Activated CD4-positive, alpha-beta T cell treated with anti-CD3 and anti-CD28 coated beads, Interleukin-2, amount 10 ng/mL, durations not matched to agents 24 days and 14 days (primary cell): ENCODE measurements at regions not wholly inside any gene's neighbourhood (a gene's known extent, or its start where the extent isn't known, plus 50 kb on each side); places are given as distances from the start of the nearest gene placed in this dataset.

Experiments
- DNase-seq: peaks from one replicate; pipeline ENCODE4 v3.0.0; 2022
- H3K27ac Mint-ChIP-seq: one replicate; pipeline ENCODE4 v1.8.0; 2022; ENCODE audit warnings: mild to moderate bottlenecking, mixed read lengths
- H3K27me3 Mint-ChIP-seq: one replicate; pipeline ENCODE4 v1.8.0; 2022; ENCODE audit warnings: mixed read lengths
- H3K36me3 Mint-ChIP-seq: one replicate; pipeline ENCODE4 v1.8.0; 2022; ENCODE audit warnings: low read depth, mild to moderate bottlenecking, mixed read lengths
- H3K4me1 Mint-ChIP-seq: one replicate; pipeline ENCODE4 v1.8.0; 2021; ENCODE audit warnings: mixed read lengths
- H3K4me3 Mint-ChIP-seq: one replicate; pipeline ENCODE4 v1.8.0; 2022; ENCODE audit warnings: mild to moderate bottlenecking, moderate library complexity, mixed read lengths
- H3K9me3 Mint-ChIP-seq: one replicate; pipeline ENCODE4 v1.8.0; 2021; ENCODE audit warnings: mixed read lengths
- intact Hi-C: fragments of 100-400 bp; cut with micrococcal nuclease; formaldehyde crosslinking; loops from one replicate; pipeline ENCODE4 v1.15.1; 2023

- Mint-ChIP-seq H3K9me3 (peaks cover 3% of the 10 kb centered on the region), H3K4me3 (no peak overlapping the region), H3K36me3 (no peaks in the 10 kb centered on the region), H3K27ac (no peak overlapping the region), H3K4me1 (no peaks in the 10 kb centered on the region), H3K27me3 (no peaks in the 10 kb centered on the region)
- DNase-seq: no peak
- intact Hi-C loops: no loop called here
These were observed 369.8 kb downstream of the AACS start for GRCh38 chr12:125434936-125435443.

DNA sequence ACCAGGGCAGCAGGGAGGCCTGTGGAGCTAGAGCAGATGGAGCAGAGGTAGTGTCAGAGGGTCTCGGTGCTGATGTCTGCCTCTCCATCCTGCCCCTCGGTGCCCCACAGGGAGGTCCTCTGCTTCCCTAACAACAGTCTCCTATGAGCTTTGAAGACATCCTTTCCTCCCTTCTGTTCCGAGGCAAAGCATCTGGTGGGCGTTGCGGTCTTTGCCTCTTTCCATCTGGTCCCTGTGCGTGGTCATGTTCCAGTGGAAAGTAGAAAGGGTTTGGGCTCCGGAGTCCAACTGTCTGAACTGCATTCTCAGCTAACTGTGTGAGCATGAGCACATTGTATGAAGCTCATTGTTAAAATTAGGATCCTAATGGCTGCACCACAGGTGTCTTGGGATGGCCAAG, 370.6 kb downstream of the AACS start:
- Mint-ChIP-seq H3K4me1 (no peaks in the 10 kb centered on the region), H3K4me3 (no peak overlapping the region), H3K27ac (no peak overlapping the region), H3K27me3 (no peaks in the 10 kb centered on the region), H3K9me3 (peaks cover 3% of the 10 kb centered on the region), H3K36me3 (no peaks in the 10 kb centered on the region)
- intact Hi-C loops: no loop called here
- DNase-seq: no peak

GRCh38 chr12:125436686-125437085, 371.5 kb downstream of the AACS start:
- peaks cover 3% of the 10 kb centered on the region for H3K9me3 Mint-ChIP-seq
- intact Hi-C loops: no loop called here
- DNase-seq: no peak
- no peaks in the 10 kb centered on the region for H3K4me1 Mint-ChIP-seq
- H3K27ac Mint-ChIP-seq: no peak overlapping the region
- H3K4me3 Mint-ChIP-seq: no peak overlapping the region
- no peaks in the 10 kb centered on the region for H3K36me3 Mint-ChIP-seq
- H3K27me3 Mint-ChIP-seq: no peaks in the 10 kb centered on the region

DNA sequence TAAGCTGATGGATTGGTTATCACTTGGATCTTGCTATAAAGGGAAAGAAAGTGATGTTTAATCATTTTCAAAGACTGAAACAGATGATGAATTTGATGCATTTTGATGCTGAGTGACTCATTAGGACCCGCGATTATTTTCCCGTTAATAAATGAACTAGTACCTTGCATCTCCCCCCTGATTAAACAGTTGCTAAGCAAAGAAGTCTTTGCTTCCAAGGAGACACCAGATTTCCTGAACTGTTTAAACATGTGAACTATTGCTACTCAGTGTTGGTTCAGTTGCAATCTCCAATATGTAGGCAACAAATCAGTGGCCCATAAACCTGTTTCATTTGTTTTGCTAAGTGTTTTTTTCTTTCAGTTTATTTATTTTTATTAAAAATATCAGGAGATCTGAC, 375.2 kb downstream of the AACS start:
- no peaks in the 10 kb centered on the region for H3K4me1 Mint-ChIP-seq
- H3K4me3 Mint-ChIP-seq: no peak overlapping the region
- no peaks in the 10 kb centered on the region for H3K36me3 Mint-ChIP-seq
- intact Hi-C loops: no loop called here
- H3K27ac Mint-ChIP-seq: no peak overlapping the region
- peaks cover 2% of the 10 kb centered on the region for H3K27me3 Mint-ChIP-seq
- no peak for DNase-seq
- H3K9me3 Mint-ChIP-seq: no peaks in the 10 kb centered on the region

- Mint-ChIP-seq H3K27me3 (peaks cover 2% of the 10 kb centered on the region), H3K36me3 (no peaks in the 10 kb centered on the region), H3K4me1 (no peaks in the 10 kb centered on the region), H3K9me3 (no peaks in the 10 kb centered on the region), H3K4me3 (no peak overlapping the region), H3K27ac (no peak overlapping the region)
- intact Hi-C loops: no loop called here
- DNase-seq: no peak
These were observed 378.1 kb downstream of the AACS start for GRCh38 chr12:125443341-125443740.

GRCh38 chr12:125451408-125451807, 386.2 kb downstream of the AACS start:
- intact Hi-C loops: no loop called here
- DNase-seq: no peak
- H3K27ac Mint-ChIP-seq: no peak overlapping the region
- no peaks in the 10 kb centered on the region for H3K36me3 Mint-ChIP-seq
- H3K4me1 Mint-ChIP-seq: no peaks in the 10 kb centered on the region
- H3K4me3 Mint-ChIP-seq: no peak overlapping the region
- no peaks in the 10 kb centered on the region for H3K9me3 Mint-ChIP-seq
- peaks cover 5% of the 10 kb centered on the region for H3K27me3 Mint-ChIP-seq

GRCh38 chr12:125453751-125454150, 388.5 kb downstream of the AACS start:
- no peaks in the 10 kb centered on the region for H3K36me3 Mint-ChIP-seq
- DNase-seq: no peak
- intact Hi-C loops: no loop called here
- no peak overlapping the region for H3K4me3 Mint-ChIP-seq
- H3K9me3 Mint-ChIP-seq: no peaks in the 10 kb centered on the region
- no peaks in the 10 kb centered on the region for H3K4me1 Mint-ChIP-seq
- no peak overlapping the region for H3K27ac Mint-ChIP-seq
- peaks cover 5% of the 10 kb centered on the region for H3K27me3 Mint-ChIP-seq

DNA sequence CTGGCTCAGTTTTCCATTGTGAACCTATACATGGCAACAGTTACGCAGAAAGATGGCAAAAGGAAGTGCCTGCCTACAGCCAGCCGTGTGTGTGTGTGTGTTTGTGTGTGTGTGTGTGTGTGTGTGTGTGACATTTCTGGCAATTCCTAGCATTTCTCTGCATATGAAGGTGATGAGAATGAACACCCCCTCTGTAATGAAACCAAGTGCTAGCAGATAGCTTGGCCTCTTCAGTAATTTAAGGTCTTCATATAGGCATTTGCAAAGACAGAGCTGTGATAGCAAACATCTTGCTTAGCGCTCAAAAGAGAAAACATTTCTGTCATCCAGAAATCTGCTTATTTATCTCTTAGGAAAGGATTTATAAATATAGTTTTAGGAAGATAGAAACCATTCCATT, 389.1 kb downstream of the AACS start:
- no peaks in the 10 kb centered on the region for H3K36me3 Mint-ChIP-seq
- no peaks in the 10 kb centered on the region for H3K4me1 Mint-ChIP-seq
- intact Hi-C loops: no loop called here

GRCh38 chr12:125454786-125455480, 389.7 kb downstream of the AACS start:
- DNase-seq: no peak
- H3K36me3 Mint-ChIP-seq: no peaks in the 10 kb centered on the region
- no peak overlapping the region for H3K27ac Mint-ChIP-seq
- H3K4me1 Mint-ChIP-seq: no peaks in the 10 kb centered on the region
- intact Hi-C loops: no loop called here
- peaks cover 5% of the 10 kb centered on the region for H3K27me3 Mint-ChIP-seq
- no peaks in the 10 kb centered on the region for H3K9me3 Mint-ChIP-seq
- no peak overlapping the region for H3K4me3 Mint-ChIP-seq

More for the DNA sequence above, 389.1 kb downstream of the AACS start:
- H3K9me3 Mint-ChIP-seq: no peaks in the 10 kb centered on the region
- no peak for DNase-seq
- H3K4me3 Mint-ChIP-seq: no peak overlapping the region
- H3K27me3 Mint-ChIP-seq: peaks cover 5% of the 10 kb centered on the region
- no peak overlapping the region for H3K27ac Mint-ChIP-seq

GRCh38 chr12:125455556-125455955, 390.3 kb downstream of the AACS start:
- intact Hi-C loops: no loop called here
- H3K27me3 Mint-ChIP-seq: peaks cover 5% of the 10 kb centered on the region
- H3K4me1 Mint-ChIP-seq: no peaks in the 10 kb centered on the region
- H3K27ac Mint-ChIP-seq: no peak overlapping the region
- no peak overlapping the region for H3K4me3 Mint-ChIP-seq
- no peaks in the 10 kb centered on the region for H3K9me3 Mint-ChIP-seq
- no peaks in the 10 kb centered on the region for H3K36me3 Mint-ChIP-seq
- DNase-seq: peak; percentile 26

GRCh38 chr12:125458552-125459268, 393.5 kb downstream of the AACS start:
- intact Hi-C loops: no loop called here

GRCh38 chr12:125461831-125462230, 396.6 kb downstream of the AACS start:
- Mint-ChIP-seq H3K4me1 (no peaks in the 10 kb centered on the region), H3K27ac (no peak overlapping the region)

More at GRCh38 chr12:125458552-125459268, 393.5 kb downstream of the AACS start:
- H3K4me1 Mint-ChIP-seq: no peaks in the 10 kb centered on the region
- H3K27ac Mint-ChIP-seq: no peak overlapping the region
- no peak for DNase-seq
- H3K9me3 Mint-ChIP-seq: no peaks in the 10 kb centered on the region
- peaks cover 5% of the 10 kb centered on the region for H3K27me3 Mint-ChIP-seq
- H3K36me3 Mint-ChIP-seq: no peaks in the 10 kb centered on the region
- H3K4me3 Mint-ChIP-seq: no peak overlapping the region

GRCh38 chr12:125463386-125463785, 398.2 kb downstream of the AACS start:
- no peaks in the 10 kb centered on the region for H3K36me3 Mint-ChIP-seq
- H3K27ac Mint-ChIP-seq: no peak overlapping the region
- no peaks in the 10 kb centered on the region for H3K4me1 Mint-ChIP-seq
- DNase-seq: no peak
- intact Hi-C loops: no loop called here
- H3K27me3 Mint-ChIP-seq: no peaks in the 10 kb centered on the region
- no peak overlapping the region for H3K4me3 Mint-ChIP-seq
- no peaks in the 10 kb centered on the region for H3K9me3 Mint-ChIP-seq

More at GRCh38 chr12:125461831-125462230, 396.6 kb downstream of the AACS start:
- Mint-ChIP-seq H3K4me3 (no peak overlapping the region), H3K27me3 (no peaks in the 10 kb centered on the region), H3K36me3 (no peaks in the 10 kb centered on the region), H3K9me3 (no peaks in the 10 kb centered on the region)
- intact Hi-C loops: no loop called here
- no peak for DNase-seq

DNA sequence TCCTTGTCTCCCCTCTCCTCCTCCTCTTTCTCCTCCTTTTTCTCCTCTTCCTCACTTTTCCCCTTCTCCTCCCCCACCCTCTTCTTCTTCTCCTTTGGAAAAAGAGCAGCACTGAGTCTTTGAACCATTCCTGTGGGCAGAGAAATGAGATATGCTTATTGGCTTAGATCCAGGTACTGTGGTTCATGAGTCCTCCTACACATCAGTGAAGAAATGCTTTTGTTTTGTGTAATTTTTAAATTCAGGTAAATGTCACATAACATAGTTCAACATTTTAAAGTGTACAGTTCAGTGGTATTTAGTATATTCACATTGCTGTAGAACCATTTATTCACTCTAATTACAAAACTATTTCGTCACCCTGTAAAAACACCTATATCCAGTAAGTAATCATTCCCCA, 402.1 kb downstream of the AACS start:
- no peak overlapping the region for H3K4me3 Mint-ChIP-seq
- H3K9me3 Mint-ChIP-seq: no peaks in the 10 kb centered on the region
- no peaks in the 10 kb centered on the region for H3K4me1 Mint-ChIP-seq
- no peaks in the 10 kb centered on the region for H3K27me3 Mint-ChIP-seq
- DNase-seq: no peak
- H3K36me3 Mint-ChIP-seq: no peaks in the 10 kb centered on the region
- H3K27ac Mint-ChIP-seq: no peak overlapping the region
- intact Hi-C loops: no loop called here
